ENCODE measurements at regions not wholly inside any gene's neighbourhood (a gene's known extent, or its start where the extent isn't known, plus 50 kb on each side); places are given as distances from the start of the nearest gene placed in this dataset.

- Histone ChIP-seq H3K4me3 (replicated peaks in 1 of 4; ENCODE audit: control extremely low read depth in 1 of 4, insufficient read depth in 1 of 4, low read depth in 3 of 4, low read length in 4 of 4) (no peak overlapping the region), H3K4me2 (ENCODE audit: extremely low read depth, insufficient read depth, low read length) (no peak overlapping the region), H2AFZ (ENCODE audit: low read length) (no peak overlapping the region), H3K9ac (ENCODE audit: insufficient read depth, low read length) (no peak overlapping the region), H3K9me3 (ENCODE audit: control insufficient read depth, insufficient read depth, low read depth, low read length) (no peaks in the 10 kb centered on the region), H3K4me1 (ENCODE audit: control insufficient read depth, extremely low read depth, insufficient read depth, low read length) (no peaks in the 10 kb centered on the region), H3K27ac (ENCODE audit: insufficient read depth, low read length) (no peak overlapping the region), H3K27me3 (ENCODE audit: control insufficient read depth, insufficient read depth, low read length) (peaks cover 16% of the 10 kb centered on the region), H3K36me3 (ENCODE audit: control insufficient read depth, insufficient read depth, low read length) (no peaks in the 10 kb centered on the region), H3K79me2 (ENCODE audit: control insufficient read depth, insufficient read depth, low read length) (no peaks in the 10 kb centered on the region), H4K20me1 (ENCODE audit: control insufficient read depth, extremely low read depth, insufficient read depth, low read length) (no peaks in the 10 kb centered on the region)
- no peak for DNase-seq (ENCODE audit: low read depth in 2 of 2)
- TF ChIP-seq CTCF (conservative IDR thresholded peaks at IDR 0.05 in 1 of 2, IDR thresholded peaks at IDR 0.05 in 1 of 2; ENCODE audit: low read depth in 1 of 2, low read length in 2 of 2) (no peak), EZH2 (IDR thresholded peaks at IDR 0.05; ENCODE audit: low read length, missing control alignments) (peak; percentile 33)
Observed at GRCh38 chr5:141758310-141758998, 76.4 kb upstream of the ARAP3 start.

DNA sequence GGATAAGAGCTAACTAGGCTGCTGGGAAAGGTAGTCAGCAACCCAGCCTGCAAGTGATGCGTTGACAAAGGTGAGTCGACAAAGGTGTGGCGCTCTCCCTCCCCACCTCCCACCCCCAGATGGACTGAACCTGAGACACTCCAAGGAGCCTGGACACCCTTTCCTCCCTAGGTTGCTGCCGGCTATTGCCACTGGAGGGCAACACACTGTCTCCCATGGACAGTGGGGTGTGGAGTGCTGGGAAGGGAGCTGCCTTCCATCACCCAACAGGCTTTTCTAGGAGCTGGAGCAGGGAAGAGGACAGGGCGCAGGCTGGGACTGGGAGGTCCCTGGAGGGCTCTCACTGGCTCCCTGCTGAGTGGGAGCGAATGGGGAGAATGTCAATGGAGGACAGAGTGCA, 75.4 kb upstream of the ARAP3 start:
- no peak overlapping the region for H3K27ac ChIP-seq (ENCODE audit: insufficient read depth, low read length)

DNA sequence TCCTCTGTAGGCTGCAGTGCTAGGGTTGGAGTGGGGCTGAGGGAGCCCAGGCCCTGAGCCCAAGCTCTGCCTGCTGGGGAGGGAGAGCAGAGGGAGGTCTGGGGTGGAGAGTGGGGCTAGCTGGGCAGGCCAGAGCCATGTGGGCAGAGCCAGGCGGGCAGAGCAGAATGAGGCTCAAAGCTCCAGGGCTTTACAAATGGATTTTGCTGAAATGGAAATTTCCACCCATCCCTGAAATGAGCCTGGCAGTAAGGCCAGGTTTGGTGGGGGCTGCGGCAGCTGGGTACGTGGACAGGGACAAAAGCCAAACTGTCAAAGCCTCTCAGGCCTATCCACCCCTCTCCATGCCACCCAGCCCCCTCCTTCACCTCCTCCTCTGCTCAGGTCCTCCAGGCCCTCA, 74.2 kb upstream of the ARAP3 start:
- Histone ChIP-seq H3K4me3 (replicated peaks in 1 of 4; ENCODE audit: control extremely low read depth in 1 of 4, insufficient read depth in 1 of 4, low read depth in 3 of 4, low read length in 4 of 4) (no peak overlapping the region), H3K79me2 (ENCODE audit: control insufficient read depth, insufficient read depth, low read length) (no peaks in the 10 kb centered on the region), H3K4me2 (ENCODE audit: extremely low read depth, insufficient read depth, low read length) (no peak overlapping the region), H3K9me3 (ENCODE audit: control insufficient read depth, insufficient read depth, low read depth, low read length) (no peaks in the 10 kb centered on the region), H3K27ac (ENCODE audit: insufficient read depth, low read length) (no peak overlapping the region), H3K4me1 (ENCODE audit: control insufficient read depth, extremely low read depth, insufficient read depth, low read length) (no peaks in the 10 kb centered on the region), H3K9ac (ENCODE audit: insufficient read depth, low read length) (no peak overlapping the region), H2AFZ (ENCODE audit: low read length) (no peak overlapping the region), H3K36me3 (ENCODE audit: control insufficient read depth, insufficient read depth, low read length) (no peaks in the 10 kb centered on the region), H3K27me3 (ENCODE audit: control insufficient read depth, insufficient read depth, low read length) (peaks cover 17% of the 10 kb centered on the region), H4K20me1 (ENCODE audit: control insufficient read depth, extremely low read depth, insufficient read depth, low read length) (no peaks in the 10 kb centered on the region)
- TF ChIP-seq CTCF (conservative IDR thresholded peaks at IDR 0.05 in 1 of 2, IDR thresholded peaks at IDR 0.05 in 1 of 2; ENCODE audit: low read depth in 1 of 2, low read length in 2 of 2) = no peak
- DNase-seq (ENCODE audit: low read depth in 2 of 2) = no peak

More for the DNA sequence above, 75.4 kb upstream of the ARAP3 start:
- no peak overlapping the region for H3K9ac ChIP-seq (ENCODE audit: insufficient read depth, low read length)
- H3K4me2 ChIP-seq (ENCODE audit: extremely low read depth, insufficient read depth, low read length) = no peak overlapping the region
- no peaks in the 10 kb centered on the region for H3K9me3 ChIP-seq (ENCODE audit: control insufficient read depth, insufficient read depth, low read depth, low read length)
- H3K4me3 ChIP-seq (replicated peaks in 1 of 4; ENCODE audit: control extremely low read depth in 1 of 4, insufficient read depth in 1 of 4, low read depth in 3 of 4, low read length in 4 of 4) = no peak overlapping the region
- H3K4me1 ChIP-seq (ENCODE audit: control insufficient read depth, extremely low read depth, insufficient read depth, low read length) = no peaks in the 10 kb centered on the region
- H3K79me2 ChIP-seq (ENCODE audit: control insufficient read depth, insufficient read depth, low read length) = no peaks in the 10 kb centered on the region
- no peaks in the 10 kb centered on the region for H4K20me1 ChIP-seq (ENCODE audit: control insufficient read depth, extremely low read depth, insufficient read depth, low read length)
- H3K36me3 ChIP-seq (ENCODE audit: control insufficient read depth, insufficient read depth, low read length) = no peaks in the 10 kb centered on the region
- no peak overlapping the region for H2AFZ ChIP-seq (ENCODE audit: low read length)
- TF ChIP-seq CTCF (conservative IDR thresholded peaks at IDR 0.05 in 1 of 2, IDR thresholded peaks at IDR 0.05 in 1 of 2; ENCODE audit: low read depth in 1 of 2, low read length in 2 of 2) (peak; percentile 47 to 54), EZH2 (IDR thresholded peaks at IDR 0.05; ENCODE audit: low read length, missing control alignments) (no peak)
- DNase-seq (ENCODE audit: low read depth in 2 of 2) = peak; percentile 25 to 29
- H3K27me3 ChIP-seq (ENCODE audit: control insufficient read depth, insufficient read depth, low read length) = peaks cover 21% of the 10 kb centered on the region

Measured in fibroblast of lung (primary cell).